Heart right ventricle (tissue), 16 donors: ENCODE measurements at regions not wholly inside any gene's neighbourhood (a gene's known extent, or its start where the extent isn't known, plus 50 kb on each side); places are given as distances from the start of the nearest gene placed in this dataset.

Source experiments
- ATAC-seq, 8 donors: fragments of 200-7000 bp; cut with Tn5 transposase; one replicate each; pipeline ENCODE4 v1.9.1; 2020; ENCODE audit warnings: mild to moderate bottlenecking in 8 of 8, moderate library complexity in 8 of 8, moderate number of reproducible peaks in 1 of 8
- DNase-seq, 2 donors: peaks; one replicate each; pipeline ENCODE4 v3.0.0-alpha.2; 2020
- H3K27ac ChIP-seq, 10 donors: fragments of 200-600 bp; sonication (generic) in 2 of 10; one replicate each; pipeline versions ENCODE4 v1.5.0 to v1.8.0; 2020 to 2022; ENCODE audit warnings: mild to moderate bottlenecking in 3 of 10
- H3K27me3 ChIP-seq, 7 donors: fragments of 200-600 bp; one replicate each; pipeline ENCODE4 v1.8.0; 2021 to 2022; ENCODE audit warnings: mild to moderate bottlenecking in 2 of 7
- H3K36me3 ChIP-seq, 9 donors: fragments of 200-600 bp; sonication (generic) in 1 of 9; one replicate each; pipeline versions ENCODE4 v1.5.0 to v1.8.0; 2020 to 2022; ENCODE audit warnings: mild to moderate bottlenecking in 2 of 9
- H3K4me1 ChIP-seq, 9 donors: fragments of 200-600 bp; sonication (generic) in 1 of 9; one replicate each; pipeline versions ENCODE4 v1.5.0 to v1.8.0; 2020 to 2022; ENCODE audit warnings: mild to moderate bottlenecking in 4 of 9
- H3K4me3 ChIP-seq, 10 donors: fragments of 200-600 bp; sonication (generic) in 2 of 10; one replicate each; pipeline versions ENCODE4 v1.5.0 to v1.8.0; 2020 to 2022; ENCODE audit warnings: mild to moderate bottlenecking in 7 of 10, moderate library complexity in 2 of 10
- H3K9me3 ChIP-seq, 11 donors: fragments of 200-600 bp in 10 of 11; sonication (generic) in 2 of 11; one replicate each; pipeline versions ENCODE4 v1.5.0 to v1.8.0; 2013 to 2022; ENCODE audit warnings: mild to moderate bottlenecking in 2 of 11, control low read depth in 1 of 11, moderate library complexity in 1 of 11
- CTCF ChIP-seq, 9 donors: fragments of 200-600 bp; sonication (generic) in 2 of 9; IDR thresholded peaks; one replicate each; pipeline versions ENCODE4 v1.5.0 to v1.8.0; 2021 to 2022; ENCODE audit warnings: antibody characterized with exemption in 9 of 9, mild to moderate bottlenecking in 5 of 9, moderate library complexity in 1 of 9
- WGBS, 2 donors: extraction: QIAGEN DNeasy Blood & Tissue Kit; methylation state at CpG; one replicate each; pipeline ENCODE4 v1.1.7; 2013; ENCODE audit warnings: inconsistent platforms in 1 of 2; 5-methylcytosine and 5-hydroxymethylcytosine counted together
- intact Hi-C, 10 donors: fragments of 100-400 bp; cut with DNase I; formaldehyde crosslinking; loops; one replicate each; pipeline versions ENCODE4 v1.11.1 to v1.14.2; 2022
- donor health status: Arrhythmogenic right ventricular cardiomyopathy.
- donor health status: ischemic (EF 13 %, LVEDD 7.1; RV severe dilation, severe dysfunction).
- donor health status: healthy with polysubstance abuse.
- donor health status: DM: no; HTN: yes; CAD: no.
- donor health status: DM: no; HTN: no; CAD: no.
- donor health status: ischemic (EF 25% LVEDD 6.9; RV normal size, moderate dysfunction).
- donor health status: ischemic (EF 25% LVEDD 5.7; RV mildly dilated, moderate dysfunction).
- donor health status: healthy.
- donor health status: DM: yes; HTN: yes; CAD: no.
- donor health status: Ischemic cardiomyopathy.
- donor health status: ischemic (EF 35%, LVEDD 5.7; RV mildly dilated, moderate dysfunction).
- donor health status: nonischemic (EF 11% LVEDD 7.7; RV severe dilation, severe dysfunction).
- donor health status: DM: yes; HTN: yes; CAD: no.
- donor health status: PGD.
- donor health status: ischemic (EF 29% LVEDD 5.4; RV normal size, mild dysfunction).
- donor health status: nonischemic (EF 23%, LVEDD 6.1; RV moderate dilation, normal function).

GRCh38 chr1:67491280-67491679 lies 61.1 kb upstream of the SERBP1 start:
- intact Hi-C loops = loop anchor here in 5 of 10 donors (5.0 to 10.0 kb wide), 3 partner anchors 144 to 726 kb away; no protein-coding TSS in a partner anchor
- no peaks in the 10 kb centered on the region for H3K9me3 ChIP-seq

GRCh38 chr1:67493148-67493547 lies 62.9 kb upstream of the SERBP1 start:
- no peaks in the 10 kb centered on the region for H3K9me3 ChIP-seq
- DNase-seq (no peak), ATAC-seq (no peak)
- no peak for TF ChIP-seq CTCF (IDR thresholded peaks at IDR 0.05)
- H3K4me1 ChIP-seq = no peaks in the 10 kb centered on the region
- H3K36me3 ChIP-seq = no peaks in the 10 kb centered on the region
- H3K27ac ChIP-seq = no peak overlapping the region
- intact Hi-C loops = loop anchor here in 5 of 10 donors (5.0 to 10.0 kb wide), 3 partner anchors 146 to 728 kb away; no protein-coding TSS in a partner anchor
- H3K4me3 ChIP-seq = no peak overlapping the region
- 77 to 83% methylated on average over 2 of the region's 2 CpGs for WGBS, 2 donors
- no peaks in the 10 kb centered on the region for H3K27me3 ChIP-seq

More at GRCh38 chr1:67491280-67491679, 61.1 kb upstream of the SERBP1 start:
- no peaks in the 10 kb centered on the region for H3K36me3 ChIP-seq
- no peaks in the 10 kb centered on the region for H3K27me3 ChIP-seq
- H3K4me3 ChIP-seq = no peak overlapping the region
- 82 to 94% methylated on average over 3 of the region's 3 CpGs for WGBS, 2 donors
- no peaks in the 10 kb centered on the region for H3K4me1 ChIP-seq
- TF ChIP-seq CTCF (IDR thresholded peaks at IDR 0.05) = no peak
- DNase-seq = no peak
- no peak overlapping the region for H3K27ac ChIP-seq
- no peak for ATAC-seq

- no peak for ATAC-seq
- no peaks in the 10 kb centered on the region for H3K36me3 ChIP-seq
- 92 to 96% methylated on average over 6 of the region's 6 CpGs for WGBS, 2 donors
- H3K4me3 ChIP-seq = no peak overlapping the region
- peaks cover 0 to 3% (median 0%) of the 10 kb centered on the region in 9 donors for H3K4me1 ChIP-seq
- DNase-seq = no peak
- H3K27me3 ChIP-seq = no peaks in the 10 kb centered on the region
- H3K9me3 ChIP-seq = no peaks in the 10 kb centered on the region
- no peak for TF ChIP-seq CTCF (IDR thresholded peaks at IDR 0.05)
- no peak overlapping the region for H3K27ac ChIP-seq
- intact Hi-C loops = loop anchor here in 2 of 10 donors (5.0 to 10.0 kb wide), 3 partner anchors 261 to 731 kb away; no protein-coding TSS in a partner anchor
These were observed 65.1 kb upstream of the SERBP1 start for GRCh38 chr1:67495327-67495726.

GRCh38 chr1:67496329-67496728 lies 66.1 kb upstream of the SERBP1 start:
- no peak for TF ChIP-seq CTCF (IDR thresholded peaks at IDR 0.05)
- H3K27me3 ChIP-seq = peaks cover 0 to 6% (median 0%) of the 10 kb centered on the region in 7 donors
- intact Hi-C loops = loop anchor here in 2 of 10 donors (5.0 to 10.0 kb wide), 3 partner anchors 262 to 732 kb away; no protein-coding TSS in a partner anchor
- H3K36me3 ChIP-seq = no peaks in the 10 kb centered on the region
- no peak overlapping the region for H3K27ac ChIP-seq
- DNase-seq = no peak
- no peak overlapping the region for H3K4me3 ChIP-seq
- peaks cover 0 to 7% (median 0%) of the 10 kb centered on the region in 9 donors for H3K4me1 ChIP-seq
- no peaks in the 10 kb centered on the region for H3K9me3 ChIP-seq
- WGBS, 2 donors = 74 to 81% methylated on average over 9 of the region's 9 CpGs
- no peak for ATAC-seq
